ENCODE measurements at regions not wholly inside any gene's neighbourhood (a gene's known extent, or its start where the extent isn't known, plus 50 kb on each side); places are given as distances from the start of the nearest gene placed in this dataset.

DNA sequence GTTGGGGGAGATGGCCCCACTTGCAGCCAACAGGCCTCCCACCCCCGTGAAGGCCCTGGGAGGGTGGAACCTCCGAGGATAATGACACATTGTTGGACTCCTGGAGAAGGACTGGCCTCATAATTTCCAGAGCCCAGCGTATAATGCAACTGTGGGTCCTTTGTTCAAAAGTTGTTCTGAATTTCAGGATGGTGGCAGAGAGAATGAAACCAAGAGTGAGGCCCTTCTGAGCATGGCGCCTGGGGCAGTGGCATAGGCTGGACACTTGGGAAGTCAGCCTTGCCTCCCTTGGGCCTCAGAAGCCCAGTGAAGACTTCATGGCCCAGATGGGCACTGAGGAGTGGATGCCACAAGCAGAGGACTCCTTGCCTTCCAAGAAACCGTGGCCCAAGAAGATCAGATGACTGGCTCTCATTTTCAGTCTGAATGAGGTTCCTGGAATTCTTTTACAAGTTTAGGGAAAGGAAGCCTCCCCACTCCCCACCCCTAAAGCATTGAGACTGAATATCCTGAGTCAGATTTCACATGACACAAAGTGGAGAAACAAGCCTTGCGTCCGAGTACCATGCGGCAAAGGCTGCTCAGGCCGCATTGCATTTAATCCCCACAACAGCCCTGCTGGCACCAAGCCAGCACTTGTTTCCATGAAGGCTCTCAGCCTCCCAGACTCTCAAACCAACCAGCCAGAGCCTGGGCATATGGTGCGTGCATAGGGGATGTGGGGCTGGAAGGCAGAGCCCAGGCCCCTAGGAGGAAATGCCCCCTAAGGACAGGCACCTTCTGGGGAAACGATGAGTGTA is 96.7 kb upstream of the SMIM23 start:
- no peak for DNase-seq (ENCODE audit: low read depth)

DNA sequence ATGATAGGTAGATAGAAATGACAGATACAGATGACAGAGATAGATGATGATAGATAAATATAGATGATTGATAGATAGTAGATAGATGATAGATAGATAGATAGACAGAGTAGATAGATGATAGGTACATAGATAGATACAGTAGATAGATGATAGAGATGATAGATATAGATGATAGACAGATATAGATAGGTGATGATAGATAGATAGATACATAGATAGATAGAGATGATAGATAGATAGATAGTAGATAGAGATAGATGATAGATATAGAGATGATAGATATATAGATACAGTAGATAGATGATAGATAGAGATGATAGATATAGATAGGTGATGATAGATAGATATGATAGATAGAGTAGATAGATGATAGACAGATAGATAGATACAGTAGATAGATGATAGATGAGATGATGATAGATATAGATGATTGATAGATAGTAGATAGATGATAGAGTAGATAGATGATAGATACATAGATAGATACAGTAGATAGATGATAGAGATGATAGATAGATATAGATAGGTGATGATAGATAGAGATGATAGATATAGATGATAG is 95.7 kb upstream of the SMIM23 start:
- DNase-seq (ENCODE audit: low read depth): no peak

DNA sequence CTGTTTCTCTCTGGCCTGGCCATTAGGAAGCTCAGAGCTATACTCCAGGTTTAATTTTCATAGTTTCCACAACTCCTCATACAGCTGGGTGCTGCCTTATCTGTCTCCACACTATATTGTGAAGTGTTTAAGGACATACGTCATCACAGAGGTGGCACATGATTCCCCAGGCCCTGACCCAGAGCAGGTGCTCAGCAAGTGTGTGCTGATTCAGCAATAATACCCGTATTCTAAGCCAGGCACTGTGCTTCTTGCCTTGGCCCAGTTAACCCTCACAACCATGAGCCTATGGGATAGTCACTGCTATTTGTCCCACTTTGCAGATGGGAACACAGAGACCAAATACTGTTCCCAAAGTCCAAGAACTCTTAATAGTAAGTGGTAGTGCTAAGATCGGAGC is 93.5 kb upstream of the SMIM23 start:
- no peak for DNase-seq (ENCODE audit: low read depth)

DNA sequence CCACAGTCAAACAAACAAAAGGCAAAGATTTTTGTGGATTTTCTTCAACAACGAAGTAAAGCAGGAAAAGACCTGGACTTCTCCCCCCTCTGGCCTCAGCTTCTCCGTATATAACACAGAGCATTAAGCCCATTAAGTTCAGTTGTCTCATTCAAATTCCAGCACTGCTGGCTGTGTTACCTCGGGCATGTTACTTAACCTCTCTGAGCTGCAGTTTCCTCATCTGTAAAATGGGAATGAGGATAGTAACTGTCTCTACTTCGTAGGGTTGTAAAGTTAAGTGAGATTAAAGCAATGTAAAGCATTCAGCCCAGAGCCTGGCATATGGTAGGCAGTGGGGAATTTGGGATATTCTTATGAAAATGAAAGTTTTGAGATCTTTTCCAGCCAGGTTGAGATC is 92.7 kb upstream of the SMIM23 start:
- DNase-seq (ENCODE audit: low read depth): no peak

DNA sequence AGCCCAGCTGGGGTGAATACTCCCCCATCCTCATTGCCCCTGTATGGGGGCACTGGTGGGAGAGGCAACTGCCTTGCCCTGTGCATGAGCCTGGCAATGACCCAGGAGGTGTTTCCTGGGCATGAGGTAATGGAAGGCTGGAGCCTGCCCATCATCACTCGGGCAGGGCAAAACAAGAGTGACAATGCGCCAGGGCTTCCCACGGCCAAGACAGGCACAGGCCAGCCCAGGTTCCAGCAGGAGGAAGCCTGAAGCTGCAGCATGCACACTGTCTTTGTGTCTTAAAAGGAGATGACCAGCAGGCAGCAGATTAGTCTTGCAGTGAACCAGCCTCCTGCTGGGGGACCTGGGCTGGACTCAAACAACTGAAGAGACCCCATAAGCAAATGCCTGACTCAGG is 92.2 kb upstream of the SMIM23 start:
- DNase-seq (ENCODE audit: low read depth): no peak

DNA sequence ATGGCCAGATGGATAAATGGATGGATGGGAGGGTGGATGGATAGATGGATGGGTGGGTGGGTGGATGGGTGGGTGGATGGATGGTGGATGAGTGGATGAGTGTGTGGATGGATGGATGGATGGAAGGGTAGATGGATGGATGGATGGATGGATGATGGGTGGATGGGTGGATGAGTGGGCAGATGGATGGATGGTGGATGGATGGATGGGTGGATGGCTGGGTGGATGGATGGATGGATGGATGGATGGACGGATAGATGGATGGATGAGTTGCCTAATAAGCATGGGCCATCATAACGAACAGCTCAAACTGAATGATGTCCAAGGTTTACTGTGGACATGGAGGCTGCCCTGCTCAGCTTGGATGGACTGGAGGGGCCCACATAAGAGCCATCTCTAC is 89.8 kb upstream of the SMIM23 start:
- no peak for DNase-seq (ENCODE audit: low read depth)

DNA sequence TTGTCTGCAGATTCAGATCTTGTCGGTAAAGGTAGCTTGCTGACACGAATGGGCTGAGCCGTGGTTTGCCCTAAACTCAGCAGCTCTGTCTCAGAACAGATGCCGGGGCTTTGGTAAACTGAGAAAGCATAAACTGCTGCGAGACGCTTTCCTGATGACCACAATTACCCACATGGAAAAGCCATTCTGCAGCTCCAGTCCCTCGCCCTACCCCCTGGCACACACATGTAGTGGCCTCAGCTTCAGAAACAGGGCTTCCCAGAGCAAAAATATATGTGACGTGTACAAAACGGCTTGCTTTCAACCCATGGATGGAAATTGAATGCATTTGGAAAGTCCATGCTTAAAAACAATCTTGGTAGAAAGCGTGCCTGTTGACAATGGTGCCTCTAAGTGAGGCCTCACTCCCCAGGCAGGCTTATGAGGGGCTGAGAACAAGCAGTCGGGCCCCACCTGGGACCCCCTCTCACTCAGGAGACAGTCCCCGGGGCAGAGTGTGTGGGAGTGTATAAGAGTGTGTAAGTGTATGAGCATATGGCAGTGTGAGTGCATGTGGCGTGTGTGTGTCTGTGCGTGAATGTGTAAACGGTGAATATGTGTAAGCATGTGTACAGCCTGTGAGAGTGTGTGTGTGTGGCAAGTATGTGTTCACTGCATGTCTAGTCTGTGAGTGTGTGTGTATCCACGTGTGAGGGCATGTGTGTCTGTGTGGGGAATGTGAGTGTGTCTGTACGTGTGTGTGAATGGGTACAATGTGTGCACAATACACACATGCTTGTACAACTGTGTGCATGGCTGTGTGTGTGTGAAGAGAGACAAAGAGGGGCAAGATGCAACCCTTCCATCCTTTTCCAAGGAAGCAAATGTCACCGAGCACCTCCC is 88.2 kb upstream of the SMIM23 start:
- DNase-seq (ENCODE audit: low read depth): no peak

DNA sequence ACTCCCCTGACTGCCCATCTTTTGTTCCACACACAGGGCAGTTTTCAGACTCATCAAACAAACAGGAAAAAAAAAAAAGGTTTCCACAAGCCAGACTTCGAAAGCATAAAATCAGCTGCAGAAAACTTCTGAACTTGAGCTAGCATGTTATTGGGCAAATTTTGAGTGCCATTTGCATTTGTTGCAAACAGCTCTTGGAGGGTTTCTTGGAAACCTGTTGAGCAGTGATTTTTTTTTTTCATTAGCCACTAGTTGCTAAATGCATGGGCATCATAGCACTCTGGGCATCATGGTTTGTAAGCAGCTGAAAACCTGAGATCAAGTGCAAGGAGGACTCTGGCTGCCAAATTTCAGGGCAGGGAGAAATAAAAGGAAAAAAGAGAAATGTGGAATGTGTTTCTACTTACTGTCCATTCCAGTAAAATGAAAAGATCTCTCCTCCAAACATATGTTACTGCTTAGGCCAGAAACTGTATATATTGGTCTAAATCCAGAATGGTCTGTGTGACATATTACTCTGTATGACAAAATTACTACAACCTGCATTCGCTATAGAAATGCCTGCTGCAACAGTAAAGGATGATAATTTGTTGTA is 85.2 kb upstream of the SMIM23 start:
- no peak for DNase-seq (ENCODE audit: low read depth)

DNA sequence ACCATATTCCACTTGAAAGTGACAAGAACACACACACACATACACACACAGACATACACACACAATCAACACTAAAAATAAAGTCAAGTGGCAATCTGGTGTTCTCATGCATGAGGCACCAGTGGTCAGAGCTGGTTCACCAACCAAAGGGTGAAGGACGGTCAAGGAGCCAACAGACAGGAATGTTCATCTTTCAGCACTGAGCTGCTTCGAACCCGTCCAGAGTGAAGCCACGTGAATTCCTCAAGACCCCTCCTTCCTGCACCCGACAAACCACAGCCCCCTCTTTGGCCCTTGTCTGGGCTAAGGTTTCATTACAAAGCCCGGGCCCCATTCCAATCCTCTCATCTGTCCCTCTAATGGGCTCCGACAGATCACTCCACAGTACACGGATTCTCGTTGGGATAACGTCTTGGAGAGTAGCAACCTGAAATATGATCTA is 84.5 kb upstream of the SMIM23 start:
- no peak for DNase-seq (ENCODE audit: low read depth)

DNA sequence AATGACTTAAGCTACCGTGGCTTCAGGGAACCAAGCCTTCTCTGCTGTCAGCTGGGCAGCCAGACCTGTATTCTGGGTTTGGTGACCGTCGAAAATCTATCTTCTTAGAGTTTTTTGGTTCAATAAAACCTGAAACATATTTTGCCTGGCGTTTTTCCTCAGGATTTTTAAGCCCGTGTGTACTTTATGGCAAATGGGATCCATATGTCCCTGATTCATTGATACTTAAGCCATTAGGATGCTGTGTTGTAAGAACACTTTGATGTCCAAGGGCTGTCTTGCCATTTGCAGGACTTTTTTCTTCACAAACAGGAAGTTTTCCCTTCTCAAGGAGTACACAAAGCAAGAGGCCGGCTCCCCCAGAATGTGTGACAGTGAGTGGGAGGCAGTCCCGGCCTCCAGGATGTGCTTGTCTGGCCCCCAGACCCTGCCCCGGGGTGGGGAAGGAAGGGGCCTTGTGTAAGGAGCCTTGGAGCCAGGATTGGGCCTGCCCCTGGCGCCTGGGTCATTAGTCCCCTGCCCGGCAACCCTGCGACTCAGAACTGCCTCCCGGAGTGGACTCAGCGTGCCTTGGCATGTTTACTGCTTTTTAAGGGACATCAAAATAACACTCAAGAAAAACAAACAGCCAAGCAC is 83.4 kb upstream of the SMIM23 start:
- no peak for DNase-seq (ENCODE audit: low read depth)

DNA sequence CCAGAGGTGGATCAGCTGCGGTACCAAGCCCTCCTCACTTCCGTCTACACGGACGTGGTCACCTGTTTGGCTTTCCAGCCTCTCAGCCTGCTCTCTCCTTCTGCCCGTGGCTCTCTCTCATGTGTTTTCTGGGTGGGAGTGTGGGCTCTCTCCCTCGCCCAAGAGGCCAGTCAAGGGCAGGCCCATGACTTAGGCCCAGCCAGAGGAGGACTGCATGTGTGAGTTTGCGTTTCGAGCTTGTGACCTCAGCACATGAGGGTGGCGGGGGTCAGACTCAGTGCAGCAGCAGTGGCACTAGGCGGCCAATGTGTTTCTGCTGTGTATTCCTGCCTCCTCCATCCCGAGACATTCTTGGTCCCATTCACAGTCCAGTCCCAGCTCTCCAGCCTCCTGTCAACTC is 82.5 kb upstream of the SMIM23 start:
- no peak for DNase-seq (ENCODE audit: low read depth)

DNA sequence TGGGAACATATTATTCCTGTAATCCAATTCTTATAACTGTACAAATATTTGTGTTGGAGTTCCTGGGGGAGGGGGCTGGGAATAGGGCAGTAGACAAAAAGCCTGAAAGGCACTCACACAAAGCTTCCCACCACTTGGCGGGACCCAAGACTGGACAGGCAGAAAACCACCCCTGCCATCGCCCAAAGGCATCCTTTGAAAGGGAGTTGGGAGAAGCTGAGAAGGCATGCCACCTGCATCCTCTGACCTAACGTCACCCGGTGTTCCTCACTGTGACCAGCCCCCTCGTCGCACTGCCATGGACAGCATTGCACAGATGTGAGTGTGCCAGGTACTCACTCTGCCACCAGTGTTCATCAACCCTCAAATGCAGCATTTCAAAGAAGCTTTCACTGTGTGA is 80.6 kb upstream of the SMIM23 start:
- DNase-seq (ENCODE audit: low read depth): no peak

DNA sequence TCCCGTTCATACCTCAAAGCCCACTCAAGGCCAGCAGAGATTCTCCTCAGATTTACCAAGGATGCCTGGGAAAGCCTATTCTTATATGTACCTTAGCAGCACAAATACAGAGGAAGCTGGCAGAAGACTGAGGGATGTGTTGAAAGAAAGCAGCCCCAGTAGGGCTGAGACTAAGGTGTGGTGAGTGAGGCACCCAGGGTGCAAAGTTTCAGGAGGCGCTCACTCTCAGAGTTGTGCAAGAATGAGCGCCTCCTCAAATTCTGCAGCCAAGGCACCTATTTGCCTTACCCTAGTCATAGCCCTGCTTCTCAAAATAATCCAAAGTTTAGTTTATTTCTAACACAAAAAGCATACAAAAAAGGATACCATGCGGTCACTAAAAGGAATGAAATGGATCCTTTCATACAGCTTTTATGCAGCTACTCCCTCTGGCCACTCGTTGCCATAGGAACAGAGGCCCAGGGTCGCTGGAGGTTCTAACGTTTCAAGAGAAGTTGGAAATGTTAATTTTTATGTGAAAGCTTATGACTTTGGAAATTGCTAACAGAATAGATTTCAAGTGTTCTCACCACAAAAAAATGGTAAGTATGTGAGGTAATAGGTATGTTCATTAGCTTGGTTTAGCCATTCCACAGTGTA is 79.7 kb upstream of the SMIM23 start:
- no peak for DNase-seq (ENCODE audit: low read depth)

DNA sequence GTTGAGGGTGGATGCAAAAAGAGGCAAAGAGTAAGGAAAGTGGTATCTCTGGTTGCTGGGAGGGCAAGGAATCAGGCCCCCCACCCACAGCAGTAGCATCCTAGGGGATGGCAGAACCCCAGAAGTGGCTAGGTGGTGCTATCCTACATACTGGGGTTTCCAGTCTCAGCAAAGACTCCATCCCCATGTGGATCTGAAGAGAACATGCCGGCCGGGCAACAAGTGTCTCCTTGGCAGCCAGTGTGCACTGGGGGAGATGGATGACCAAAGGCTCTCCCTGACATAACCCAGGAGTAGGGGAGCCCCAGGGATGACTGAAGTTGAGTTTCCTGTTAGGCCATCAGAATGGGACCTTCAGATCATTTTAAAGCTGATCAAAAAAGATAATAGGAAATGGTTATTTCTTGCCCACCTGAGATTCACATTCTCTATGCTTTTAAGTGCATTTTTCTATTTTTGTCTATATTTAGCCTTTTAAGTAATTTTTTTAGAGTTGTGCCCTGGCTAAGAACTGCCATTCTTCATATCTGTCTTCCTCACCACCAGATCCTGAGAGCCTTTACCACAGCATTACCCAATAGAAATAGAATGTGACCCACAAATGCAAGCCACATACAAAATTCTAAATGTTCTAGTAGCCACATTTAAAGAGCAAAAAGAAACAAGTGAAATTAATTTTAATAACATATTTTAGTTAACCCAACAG is 78.7 kb upstream of the SMIM23 start:
- DNase-seq (ENCODE audit: low read depth): no peak

DNA sequence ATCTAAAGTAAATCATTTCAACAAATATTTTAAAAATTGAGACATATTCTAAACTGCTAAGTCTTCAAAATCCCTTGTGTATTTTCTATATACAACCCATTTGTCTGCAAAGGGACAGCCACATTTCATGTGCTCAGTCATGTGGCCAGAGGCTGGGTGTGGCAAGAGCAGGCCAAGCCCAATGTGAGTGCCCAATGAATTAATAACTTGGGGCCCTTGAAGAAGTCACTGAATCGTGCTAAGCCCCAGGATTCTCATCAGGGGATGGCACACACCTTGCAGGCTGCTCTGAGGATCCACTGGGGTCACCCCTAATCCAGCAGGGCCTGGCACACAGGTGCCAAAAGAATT is 78.2 kb upstream of the SMIM23 start:
- no peak for DNase-seq (ENCODE audit: low read depth)

DNA sequence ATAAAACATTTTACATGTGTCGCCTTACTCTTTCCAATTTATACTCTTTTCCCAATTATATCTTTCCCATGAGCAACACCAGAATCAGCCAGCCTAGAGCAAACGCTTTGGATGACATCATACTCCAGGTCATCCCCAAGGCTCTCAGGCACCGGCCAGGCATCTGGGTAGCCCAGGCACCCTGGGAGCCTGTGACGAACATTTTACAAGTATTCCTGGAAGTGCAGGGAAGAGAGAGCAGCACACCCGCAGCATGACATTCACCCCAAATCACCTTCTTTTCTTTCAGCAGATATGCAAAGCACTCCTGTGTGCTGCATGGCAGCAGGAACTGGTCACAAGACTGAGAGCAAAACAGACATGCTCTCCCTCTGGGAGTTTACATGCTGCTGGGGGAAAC is 75.7 kb upstream of the SMIM23 start:
- DNase-seq (ENCODE audit: low read depth): no peak

DNA sequence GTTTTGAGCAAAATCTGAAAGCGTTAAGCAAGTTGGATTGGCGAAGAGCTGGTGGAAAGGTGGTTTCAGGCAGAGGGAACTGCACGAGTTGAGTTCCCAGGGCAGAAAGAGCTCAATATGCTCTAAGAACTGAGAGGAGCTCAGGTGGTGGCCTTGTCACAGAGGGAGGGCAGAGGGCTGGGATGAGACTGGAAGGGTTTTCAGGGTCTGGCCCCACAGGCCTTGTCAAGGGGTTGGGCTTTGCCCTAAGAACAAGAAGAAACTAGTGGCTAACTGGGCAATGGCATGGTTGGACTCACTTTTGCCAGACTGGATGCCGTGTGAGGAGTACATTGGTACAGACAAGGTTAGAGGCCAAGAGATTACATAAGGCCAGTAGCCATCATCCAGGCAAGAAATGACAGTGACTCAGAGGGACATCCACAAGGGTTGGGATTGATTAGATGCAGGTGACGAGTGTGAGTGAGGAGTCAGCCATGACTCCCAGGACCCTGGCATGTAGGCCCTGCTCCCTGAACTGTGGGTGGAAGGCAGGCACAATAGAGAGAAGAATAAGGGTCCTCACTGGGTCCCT is 75.1 kb upstream of the SMIM23 start:
- no peak for DNase-seq (ENCODE audit: low read depth)

DNA sequence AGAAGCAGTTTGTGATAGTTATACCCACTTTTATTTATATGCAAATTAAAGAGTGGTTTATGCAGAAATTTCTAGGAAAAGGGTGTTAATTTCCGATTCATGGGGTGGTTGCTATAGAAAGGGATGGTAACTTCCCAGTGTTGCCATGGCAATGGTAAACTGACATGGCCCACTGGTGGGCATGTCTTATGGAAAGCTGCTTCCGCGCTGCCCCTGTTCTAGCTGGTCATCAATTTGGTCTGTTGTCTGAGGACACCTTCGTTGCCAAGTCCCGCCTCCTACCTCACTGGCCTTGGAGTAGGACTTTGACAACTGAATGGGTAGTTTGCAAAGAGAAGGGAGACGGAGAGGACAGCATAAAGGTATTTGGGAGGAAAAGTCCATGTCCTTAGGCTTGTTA is 74.0 kb upstream of the SMIM23 start:
- DNase-seq (ENCODE audit: low read depth): no peak

DNA sequence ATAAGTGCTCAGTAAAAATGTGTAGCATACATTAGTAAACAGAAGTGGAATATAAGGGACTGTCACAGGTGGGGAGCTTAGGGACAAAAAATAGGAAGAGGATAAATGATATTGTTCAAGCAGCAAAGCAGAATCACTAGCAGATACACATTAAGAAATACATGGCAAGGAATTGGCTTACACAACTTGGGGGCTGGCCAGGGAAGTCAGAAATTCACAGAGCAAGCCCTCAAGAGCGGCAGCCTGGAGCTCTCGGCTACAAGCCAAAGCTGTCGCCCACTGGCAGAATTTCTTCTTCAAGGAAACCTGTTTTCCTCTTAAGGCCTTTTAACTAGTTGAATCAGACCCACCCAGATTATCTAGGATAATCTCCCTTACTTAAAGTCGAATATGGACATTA is 73.0 kb upstream of the SMIM23 start:
- no peak for DNase-seq (ENCODE audit: low read depth)

DNA sequence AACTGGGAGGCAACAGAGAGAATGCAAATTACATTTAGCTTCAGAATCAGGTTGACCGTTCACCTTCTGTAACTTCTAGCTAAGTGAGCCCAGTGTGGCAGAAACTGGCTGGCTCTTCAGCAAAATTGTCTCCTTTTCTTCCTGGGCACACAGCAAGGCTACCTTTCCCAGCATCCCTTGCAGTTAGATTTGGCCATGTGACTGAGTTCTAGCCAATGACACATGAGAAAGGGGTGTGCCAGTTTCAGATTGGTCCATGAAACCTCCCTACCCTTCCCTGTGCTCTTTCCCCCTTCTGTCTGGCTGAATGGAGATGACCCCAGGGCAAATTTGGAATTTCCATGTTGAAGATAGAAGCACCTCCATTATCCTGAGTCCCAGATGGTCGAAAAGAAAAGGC is 72.5 kb upstream of the SMIM23 start:
- DNase-seq (ENCODE audit: low read depth): no peak

DNA sequence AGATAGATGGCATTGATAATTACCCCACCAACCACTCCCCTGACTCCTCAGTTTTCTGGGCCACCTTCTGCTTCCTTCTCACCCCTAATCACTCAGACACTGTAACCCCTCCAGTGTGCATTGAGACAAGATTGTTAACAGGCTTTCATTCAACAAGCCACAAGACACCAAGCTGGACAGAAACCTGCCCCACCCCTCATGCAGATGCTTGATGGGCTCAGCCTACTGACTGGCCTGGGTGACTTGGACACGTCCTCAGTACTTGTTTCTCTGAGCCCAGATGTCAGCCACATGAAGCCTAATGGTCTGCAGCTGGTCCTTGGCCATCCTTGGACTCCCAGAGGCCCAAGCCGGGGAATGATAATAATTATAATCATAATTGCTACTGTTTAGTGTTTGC is 71.4 kb upstream of the SMIM23 start:
- no peak for DNase-seq (ENCODE audit: low read depth)
